Fibroblast of skin of scalp (primary cell): ENCODE measurements at regions not wholly inside any gene's neighbourhood (a gene's known extent, or its start where the extent isn't known, plus 50 kb on each side); places are given as distances from the start of the nearest gene placed in this dataset.
"Not testable (repeated sequence)": the region's sequence is repeated elsewhere in the genome, so short reads cannot be mapped to it uniquely, and the experiment has no call there.

ENCODE experiments used
- DNase-seq: peaks from one replicate; pipeline ENCODE4 v3.0.0-alpha.2; 2013

DNA sequence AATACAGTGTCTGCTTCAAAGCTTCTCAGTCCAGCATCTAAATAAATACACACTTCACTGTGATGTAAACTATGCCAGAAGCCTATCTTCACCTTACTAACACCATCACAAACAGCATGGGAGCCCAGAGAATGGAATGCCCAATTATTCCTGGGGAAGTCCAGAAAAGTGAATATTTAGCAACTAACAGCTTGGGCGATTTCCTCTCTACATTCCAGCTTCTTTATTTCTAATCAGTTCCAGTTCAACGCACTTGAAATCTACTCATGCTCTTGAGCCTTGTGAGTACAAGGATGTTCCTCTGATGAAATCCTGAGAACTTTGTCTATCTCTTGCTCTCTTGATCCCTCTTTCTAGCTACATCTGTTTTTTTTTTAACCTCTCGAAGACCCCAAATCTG, 100.4 kb upstream of the C9orf72 start:
- no peak for DNase-seq

DNA sequence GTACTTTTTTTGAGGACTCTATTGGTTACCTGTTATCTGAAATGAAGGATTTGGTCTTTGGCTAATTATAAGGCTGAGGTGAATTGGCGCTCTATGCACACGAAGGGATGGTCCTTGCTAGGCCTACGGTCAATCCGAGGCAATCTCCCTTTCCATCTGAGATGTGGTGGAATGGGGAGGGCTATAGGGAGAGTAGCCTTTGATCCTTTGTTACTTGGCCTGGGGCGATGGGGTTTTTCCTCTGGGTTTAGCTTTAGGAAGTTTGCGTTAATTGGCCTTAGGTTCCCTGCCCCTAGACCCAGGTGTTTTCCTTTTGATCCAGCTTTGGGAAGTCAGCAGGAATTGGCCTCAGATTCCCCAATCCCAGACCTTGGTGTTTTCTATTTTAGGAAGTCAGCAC, 102.1 kb upstream of the C9orf72 start:
- DNase-seq, result no peak

DNA sequence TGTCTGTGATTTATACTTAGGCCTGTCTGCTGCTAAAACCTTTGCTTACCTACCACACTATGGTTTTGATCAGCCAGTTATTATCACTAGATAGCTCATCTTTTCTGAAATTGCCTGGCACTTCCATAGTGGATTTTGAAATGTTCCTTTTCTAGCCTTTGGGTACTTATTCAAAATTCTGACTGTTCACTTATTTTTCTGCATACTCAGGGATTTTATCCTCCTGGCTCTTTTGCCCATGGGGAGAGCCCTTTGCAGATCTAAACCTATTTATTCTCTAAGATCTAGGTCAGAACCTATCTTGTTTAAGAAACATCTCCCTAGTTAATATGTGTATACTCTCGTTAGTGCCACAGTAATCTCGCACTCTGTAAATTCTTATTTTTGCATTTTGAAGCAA, 103.5 kb upstream of the C9orf72 start:
- DNase-seq, result no peak

DNA sequence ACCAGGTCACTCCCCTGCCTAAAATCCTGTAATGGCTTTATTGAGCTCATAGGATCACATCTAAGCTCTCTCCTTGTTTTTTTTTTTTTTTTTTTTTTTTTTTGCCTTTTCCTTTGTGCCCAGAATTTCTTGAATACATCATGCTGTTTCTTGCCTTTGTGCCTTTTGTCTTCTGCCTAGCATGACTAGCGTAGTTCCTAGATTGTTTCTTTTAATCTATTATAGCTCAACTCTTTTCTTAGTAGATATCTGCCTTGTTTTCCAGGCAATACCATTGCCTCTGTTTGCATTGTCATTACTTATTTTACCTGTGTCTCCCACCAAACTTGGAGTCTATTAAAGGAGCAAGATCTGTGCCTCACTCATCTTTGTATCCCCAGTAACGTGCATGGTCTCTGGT, 106.1 kb upstream of the C9orf72 start:
- DNase-seq, result no peak

DNA sequence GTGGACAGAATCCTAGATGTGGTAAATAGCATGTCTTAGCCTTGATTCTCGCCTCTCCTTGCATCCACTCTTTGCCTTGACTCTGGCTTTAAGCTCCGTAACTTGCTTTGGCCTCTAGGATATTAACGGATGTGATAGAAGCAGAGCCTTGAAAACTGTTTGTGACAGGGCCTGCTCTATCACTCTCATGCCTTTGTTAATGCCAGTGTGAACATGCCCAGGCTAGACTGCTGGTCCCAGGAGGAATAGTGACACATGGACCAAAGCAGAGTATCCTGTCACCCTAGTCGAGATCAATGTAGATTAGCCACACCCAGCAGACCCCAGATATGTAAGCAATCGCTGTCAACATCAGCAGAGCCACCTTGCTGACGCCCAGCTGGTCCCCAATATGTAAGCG, 109.9 kb upstream of the C9orf72 start:
- no peak for DNase-seq

DNA sequence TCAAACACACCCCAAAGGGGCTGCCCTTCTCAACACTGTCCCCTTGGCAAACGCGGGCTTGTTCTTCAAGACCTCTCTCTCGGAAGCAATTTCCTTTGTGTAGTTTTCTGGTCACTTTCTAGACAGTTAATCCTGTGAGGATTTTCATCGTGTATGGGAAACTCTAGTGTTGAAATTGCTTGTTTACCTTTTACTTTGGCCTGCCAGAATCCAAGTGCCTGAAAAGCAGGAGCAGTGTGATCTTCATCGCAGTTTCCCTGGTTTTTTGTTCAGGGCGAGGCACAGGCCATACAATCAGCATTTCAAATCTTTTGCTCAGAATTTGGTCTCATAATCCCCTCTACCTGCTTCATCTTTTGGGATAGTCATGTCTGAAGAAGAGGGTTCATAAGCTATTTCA, 115.7 kb upstream of the C9orf72 start:
- no peak for DNase-seq

DNA sequence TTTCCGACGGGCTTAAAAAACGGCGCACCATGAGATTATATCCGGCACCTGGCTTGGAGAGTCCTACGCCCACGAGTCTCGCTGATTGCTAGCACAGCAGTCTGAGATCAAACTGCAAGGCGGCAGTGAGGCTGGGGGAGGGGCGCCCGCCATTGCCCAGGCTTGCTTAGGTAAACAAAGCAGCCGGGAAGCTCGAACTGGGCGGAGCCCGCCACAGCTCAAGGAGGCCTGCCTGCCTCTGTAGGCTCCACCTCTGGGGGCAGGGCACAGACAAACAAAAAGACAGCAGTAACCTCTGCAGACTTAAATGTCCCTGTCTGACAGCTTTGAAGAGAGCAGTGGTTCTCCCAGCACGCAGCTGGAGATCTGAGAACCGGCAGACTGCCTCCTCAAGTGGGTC, 117.5 kb upstream of the C9orf72 start:
- not testable (repeated sequence) for DNase-seq

DNA sequence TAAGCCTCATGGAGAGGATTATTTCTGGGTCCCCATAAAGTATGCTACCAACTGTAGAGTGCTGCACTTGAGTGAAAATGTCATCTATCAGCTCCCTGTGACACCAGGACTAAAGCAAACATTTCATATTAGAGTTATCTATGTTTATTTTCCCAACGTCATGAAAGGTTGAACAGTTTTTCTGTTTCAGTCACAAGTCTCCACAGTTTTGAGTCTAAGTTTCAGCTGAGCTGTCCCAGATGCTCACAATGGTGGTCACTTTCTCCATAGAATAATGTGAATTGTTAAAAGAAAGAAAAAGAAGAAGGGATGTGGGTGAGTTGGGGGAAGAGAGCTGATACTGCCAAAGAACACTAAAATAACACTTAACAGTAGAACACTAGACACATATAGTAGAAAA, 126.3 kb upstream of the C9orf72 start:
- no peak for DNase-seq

DNA sequence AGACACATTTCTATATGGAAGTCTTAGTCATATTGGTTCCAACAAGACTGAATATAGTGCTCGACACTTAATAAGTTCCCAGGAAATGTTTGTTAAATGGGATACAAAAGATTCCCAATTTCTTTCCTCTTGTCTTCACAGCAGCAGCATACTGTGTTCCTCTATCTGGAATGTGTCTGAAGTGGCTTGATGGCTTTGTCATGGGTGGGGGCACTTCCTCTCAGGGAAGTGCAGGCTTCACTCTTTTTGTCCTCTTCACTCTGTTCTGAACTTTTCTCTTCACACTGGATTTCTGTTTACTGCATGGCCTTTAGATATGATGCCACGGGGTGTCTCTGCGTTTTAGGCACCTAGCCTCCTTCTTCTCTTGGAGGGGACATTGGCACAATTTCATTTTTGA, 127.7 kb upstream of the C9orf72 start:
- DNase-seq, result no peak

DNA sequence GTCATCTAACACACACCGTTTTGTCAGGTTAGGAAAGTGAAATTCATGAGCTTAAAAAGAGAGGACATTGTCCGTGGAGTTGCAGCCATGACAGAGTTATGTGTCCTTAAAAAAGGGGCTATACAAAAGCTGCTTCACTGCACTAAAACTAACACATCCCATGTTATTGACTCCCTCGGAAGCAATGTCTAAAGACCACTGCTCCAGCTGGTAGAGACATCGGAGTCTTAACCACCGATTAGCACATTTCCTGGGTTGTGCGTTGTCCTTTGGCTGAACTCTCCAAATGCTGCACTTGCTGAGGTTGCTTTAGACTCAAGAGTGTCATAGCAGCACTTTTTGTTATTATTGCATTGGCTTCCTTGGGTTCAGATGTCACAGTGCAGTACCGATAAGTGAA, 128.3 kb upstream of the C9orf72 start:
- no peak for DNase-seq

DNA sequence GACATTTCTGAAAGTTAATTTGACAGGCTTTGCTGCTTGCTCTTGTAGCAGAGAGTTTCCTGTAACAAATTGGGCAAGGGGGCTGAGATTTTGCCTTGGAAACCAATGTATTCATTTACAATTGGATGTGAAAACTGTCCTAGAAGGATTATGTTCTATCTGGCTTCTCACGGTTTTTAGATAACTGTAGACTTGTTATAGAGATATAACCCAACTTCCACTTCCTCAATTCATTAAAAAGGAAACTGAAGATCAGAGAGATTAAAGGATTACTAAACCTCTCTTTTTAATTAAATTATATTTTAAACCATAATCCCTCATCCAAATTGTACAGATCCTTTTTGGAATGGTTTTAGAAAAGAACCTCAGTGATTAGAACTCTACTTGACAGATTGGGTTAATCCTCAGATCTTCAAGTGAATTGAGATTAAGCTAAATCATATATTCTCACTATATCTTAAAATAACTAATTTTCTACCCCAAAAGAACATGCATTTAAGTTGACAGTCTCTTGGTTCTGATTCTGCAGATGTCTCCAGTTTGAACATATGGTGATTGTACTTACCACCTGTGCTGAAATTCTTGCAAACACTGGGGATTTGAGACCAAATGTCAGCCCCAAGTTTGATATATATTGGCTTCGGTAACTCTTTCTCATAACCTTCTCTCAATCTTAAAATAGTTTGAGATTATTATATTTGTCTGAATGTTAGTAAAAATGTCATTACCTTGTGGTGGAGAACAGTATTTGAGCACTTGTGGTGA, 130.1 kb upstream of the C9orf72 start:
- no peak for DNase-seq

DNA sequence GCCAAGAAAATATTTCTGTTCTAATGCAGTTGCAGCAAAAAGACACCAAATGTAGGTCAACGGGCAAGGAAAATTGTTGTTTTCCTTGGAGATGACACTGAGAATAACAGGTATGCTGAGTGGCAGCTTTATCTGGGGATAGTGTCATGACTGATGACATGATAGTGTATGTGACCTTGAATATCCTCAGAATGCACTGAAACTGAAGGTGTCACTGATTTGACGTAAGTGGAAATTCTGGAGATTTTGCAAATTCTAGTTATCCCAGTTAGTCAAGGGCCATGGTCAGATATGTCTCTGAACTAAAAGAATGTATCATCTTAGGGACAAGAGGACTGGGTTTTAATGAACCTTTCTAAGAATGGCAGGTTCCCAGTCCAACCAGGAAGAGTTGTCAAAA, 138.0 kb upstream of the C9orf72 start:
- DNase-seq, result no peak

DNA sequence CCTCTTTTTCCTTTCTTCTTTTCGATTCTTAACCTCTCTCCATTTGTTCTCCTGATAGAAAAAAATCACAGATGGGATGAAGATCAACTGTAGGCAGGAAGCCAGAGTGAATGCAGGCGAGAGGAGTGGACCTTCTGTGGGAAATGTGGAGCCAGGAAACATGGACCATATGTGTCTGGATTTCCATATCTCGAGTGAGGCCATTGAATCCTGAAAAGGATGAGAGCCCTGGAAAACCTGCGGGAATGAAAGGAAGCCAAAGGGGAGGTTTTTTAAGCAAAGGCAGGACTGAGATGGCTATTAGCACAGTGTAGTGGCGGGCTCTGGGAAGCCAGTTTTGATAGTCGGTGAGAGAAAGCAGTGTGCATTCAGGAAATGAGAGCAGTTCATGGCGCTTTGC, 139.5 kb upstream of the C9orf72 start:
- no peak for DNase-seq

DNA sequence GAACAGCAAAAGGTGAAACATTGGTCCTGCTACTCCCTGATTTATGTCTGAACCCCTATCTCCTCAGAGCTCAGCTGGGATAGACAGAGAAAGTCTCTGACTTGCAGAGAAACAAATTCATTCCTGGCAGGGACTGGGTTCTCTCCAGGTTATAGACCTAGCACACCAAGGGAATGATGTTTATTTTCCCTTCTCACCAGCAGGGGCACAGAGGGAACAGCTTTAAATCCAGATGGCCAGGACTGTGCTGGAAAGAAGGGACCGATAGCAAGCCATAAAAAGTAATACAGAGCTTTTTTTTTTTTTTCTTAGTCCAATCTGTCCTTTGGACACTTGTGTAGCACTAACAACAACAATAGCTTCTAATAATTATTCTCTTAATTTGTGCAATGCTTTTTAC, 141.1 kb upstream of the C9orf72 start:
- no peak for DNase-seq

DNA sequence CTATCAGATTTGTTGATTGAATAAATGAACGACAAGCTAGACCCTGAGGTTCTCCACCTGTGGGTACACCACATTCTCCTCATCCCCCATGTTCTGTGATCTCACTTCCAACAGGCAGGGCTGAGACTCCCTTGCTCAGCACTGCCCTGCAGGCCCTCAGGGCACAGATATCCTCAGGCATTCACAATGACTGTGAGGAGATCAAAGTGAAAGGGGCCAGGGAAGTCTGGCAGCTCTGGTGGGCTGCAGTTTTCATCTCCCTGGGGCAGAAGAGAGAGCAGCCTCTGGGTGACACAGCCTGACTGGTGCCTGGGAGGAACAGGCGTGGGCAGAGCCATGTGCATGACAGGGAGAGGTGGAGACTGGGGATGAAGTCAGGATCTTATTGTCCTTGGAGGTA, 142.4 kb upstream of the C9orf72 start:
- DNase-seq, result no peak

DNA sequence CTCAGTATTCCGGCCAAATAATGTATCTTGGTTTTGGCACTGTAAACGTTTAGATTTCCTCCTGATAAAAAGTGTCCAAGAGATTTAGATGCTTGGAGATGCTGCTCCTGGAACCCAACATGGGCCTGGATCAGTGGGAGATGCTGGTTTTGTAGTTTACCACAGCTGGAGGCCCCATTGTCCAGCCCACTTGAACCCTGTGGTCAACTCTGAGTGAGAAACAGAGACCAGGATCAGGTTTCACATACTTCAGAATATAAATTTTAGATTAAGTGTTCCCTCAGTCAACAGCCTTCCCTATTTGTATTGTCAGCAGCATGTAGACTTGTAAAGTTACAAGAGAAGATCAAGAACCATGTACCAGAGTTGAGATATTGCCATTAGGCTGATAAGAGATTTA, 144.7 kb upstream of the C9orf72 start:
- no peak for DNase-seq

DNA sequence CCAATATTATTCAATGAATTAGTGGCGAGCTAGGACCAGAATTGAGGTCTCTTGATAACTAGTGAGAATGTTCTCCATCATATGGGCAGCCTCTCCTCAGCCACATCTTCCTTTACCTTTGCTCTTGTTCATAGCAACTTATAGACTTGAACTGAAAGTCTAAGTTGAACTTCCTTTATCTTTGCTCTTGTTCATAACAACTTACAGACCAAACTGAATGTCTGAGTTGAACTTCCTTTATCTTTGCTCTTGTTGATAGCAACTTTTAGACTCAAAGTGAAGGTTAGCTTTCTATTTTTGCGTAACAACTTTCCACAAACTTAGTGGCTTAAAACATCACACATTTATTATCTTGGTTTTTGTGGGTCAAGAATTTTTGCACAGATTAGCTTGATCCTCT, 146.4 kb upstream of the C9orf72 start:
- DNase-seq, result no peak

DNA sequence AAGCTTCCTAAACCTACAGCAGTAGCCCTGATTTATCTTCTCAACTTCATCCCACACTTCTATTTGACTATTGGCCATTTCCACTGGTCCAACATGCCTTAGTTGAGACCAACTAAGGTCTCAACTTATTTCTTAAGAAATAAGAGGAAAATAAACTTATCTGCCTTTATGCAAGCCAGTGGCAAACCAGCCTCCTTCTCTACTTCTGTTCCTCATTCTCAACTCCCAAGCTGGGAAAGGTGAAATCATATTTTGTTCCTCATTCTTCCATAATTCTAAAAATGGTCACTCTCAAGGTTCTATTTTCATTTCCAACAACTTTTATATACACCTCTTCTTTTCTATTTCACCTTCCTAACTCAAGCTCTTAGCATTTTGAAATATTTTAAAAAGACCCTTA, 149.6 kb upstream of the C9orf72 start:
- no peak for DNase-seq

DNA sequence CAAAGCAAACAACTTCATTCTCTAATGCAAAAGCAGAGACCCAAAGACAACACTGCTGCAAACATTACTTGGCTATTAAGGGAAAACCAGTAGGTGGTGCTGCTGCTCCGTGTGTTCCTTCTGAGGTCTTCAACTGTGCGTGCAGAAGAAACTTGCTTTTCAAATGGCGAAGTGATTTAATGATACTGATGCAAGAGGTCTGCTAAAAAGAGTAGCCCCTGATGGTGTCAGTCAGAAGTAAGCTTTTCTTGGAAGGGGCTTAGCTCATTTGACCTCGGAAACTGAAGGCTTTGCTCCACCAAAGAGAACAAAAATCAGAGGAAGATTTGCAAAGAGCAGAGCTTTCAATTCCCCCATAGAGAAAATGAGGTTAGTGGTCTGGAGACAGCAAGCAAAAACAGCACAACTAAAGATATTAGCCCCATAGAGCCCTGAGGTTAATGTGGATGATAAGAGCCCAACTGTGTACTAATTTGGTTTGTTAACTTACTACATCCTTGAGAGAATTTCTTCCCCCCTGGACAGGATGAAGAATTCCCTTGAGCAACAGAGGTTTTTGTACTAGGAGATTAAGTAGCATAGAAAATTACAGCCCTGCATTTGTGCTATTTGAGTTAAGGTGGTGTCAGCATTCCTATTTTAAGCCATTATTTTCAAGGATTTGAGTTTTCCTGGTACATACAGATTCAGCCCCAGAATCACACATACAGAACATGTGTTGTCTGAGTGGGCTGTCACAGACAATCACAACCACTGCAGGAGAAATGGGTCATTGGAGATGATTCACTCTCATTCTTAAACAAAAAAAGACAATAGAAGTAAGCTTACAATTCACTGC, 153.2 kb upstream of the C9orf72 start:
- DNase-seq, result peak; percentile 79

DNA sequence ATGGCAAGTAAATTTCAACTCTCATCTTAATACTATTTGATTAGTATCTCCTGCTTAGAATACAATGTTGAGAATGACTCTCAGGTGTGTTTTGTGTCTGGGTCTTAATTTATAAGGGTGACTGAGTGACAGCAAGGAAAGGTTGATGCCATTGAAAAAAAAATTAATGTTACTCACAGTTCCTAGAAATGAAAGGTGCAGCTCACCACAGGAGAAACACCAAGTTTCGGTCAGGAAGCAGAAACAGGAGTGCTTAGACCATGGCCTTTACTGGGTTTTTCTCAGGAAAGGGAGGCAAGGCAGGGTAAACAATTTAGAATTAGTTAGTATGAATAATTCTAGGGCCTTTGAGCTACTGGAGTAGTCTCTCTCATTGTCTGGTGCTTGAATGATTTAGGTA, 159.2 kb upstream of the C9orf72 start:
- no peak for DNase-seq

DNA sequence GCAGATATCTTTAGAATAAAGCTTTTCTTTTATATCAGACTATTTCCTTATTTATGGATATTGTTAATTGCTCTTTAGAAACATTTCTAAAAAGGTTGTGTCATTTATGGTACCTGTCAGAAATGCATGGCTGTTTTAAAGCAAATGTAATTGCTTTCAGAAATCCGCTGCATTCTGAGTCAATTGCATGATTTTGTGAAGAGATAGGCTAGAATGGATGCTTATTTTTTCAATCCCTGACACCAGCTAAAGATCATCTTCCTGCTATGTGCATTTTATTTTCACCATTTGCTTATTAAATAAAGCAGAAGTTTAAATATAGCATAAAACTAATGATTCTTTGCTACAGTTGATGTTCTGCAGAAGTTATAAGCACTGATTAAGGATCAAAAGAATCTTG, 170.2 kb upstream of the C9orf72 start:
- no peak for DNase-seq

DNA sequence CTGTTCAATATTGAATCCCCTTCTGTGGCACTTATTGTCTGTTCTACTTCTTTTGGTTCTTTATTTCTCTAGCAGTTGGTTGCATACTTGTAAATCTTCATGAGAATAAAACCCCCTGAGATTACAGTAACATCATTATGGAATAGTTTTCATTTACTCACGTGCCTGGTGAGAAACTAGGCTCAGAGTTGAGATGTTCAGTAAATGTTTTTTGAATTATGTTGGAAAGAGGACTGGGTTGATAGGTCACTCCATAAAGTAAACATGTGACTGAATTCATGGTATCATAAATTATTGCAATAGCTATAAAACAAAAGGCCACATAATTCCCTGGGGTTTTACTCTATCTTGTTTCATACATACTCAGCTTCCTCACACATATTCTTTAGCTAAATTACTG, 174.2 kb upstream of the C9orf72 start:
- DNase-seq, result no peak

DNA sequence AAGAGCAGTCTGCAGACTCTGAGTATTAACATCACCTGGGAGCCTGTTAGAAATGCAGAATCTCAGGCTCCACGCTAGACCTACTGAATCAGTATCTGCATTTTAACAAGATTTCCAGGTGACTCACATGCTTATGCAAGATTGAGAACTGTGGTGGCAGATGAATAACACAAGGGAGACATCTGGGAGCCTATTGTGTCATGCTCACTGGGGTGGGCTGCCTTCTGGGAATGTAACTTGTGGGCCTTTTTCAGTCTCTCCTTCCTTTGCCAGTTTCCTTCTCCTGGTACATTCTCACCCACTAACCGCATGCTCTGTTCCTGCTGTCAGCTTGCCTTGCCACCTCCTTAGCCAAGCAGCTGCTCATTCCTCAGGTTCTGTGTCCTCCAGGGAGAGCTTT, 176.6 kb upstream of the C9orf72 start:
- peak; percentile 4 for DNase-seq

DNA sequence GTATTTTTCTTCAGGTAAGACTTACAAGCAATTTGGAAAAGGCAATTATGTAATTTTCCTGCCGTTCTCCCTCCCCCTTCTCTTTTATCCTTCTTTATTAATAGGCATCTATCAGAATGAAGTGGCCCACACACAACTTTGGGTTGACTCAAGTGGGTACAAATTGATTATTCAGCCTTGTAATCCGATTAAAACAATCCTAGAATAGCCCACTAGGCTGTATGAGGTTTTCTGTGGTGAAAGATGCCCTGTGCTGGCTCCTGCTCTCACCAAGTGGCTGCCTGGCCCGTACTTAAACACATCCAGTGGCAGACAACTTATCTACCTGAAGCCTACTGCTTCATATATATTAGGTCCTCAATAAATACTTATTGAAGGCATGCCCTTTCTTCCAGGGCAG, 177.3 kb upstream of the C9orf72 start:
- DNase-seq, result no peak
